ENCODE measurements at regions not wholly inside any gene's neighbourhood (a gene's known extent, or its start where the extent isn't known, plus 50 kb on each side); places are given as distances from the start of the nearest gene placed in this dataset.

GRCh38 chr1:67896826-67897225, 63.6 kb upstream of the GNG12 start:
- TF ChIP-seq IKZF1 (conservative IDR thresholded peaks at IDR 0.05): no peak
- TF ChIP-seq CBX5 (IDR thresholded peaks at IDR 0.05; ENCODE audit: low read depth): no peak
- no peak for TF ChIP-seq E2F8 (IDR thresholded peaks at IDR 0.05; ENCODE audit: low read depth, partially characterized antibody)
- TF ChIP-seq PML (IDR thresholded peaks at IDR 0.05; ENCODE audit: low read length): no peak
- no peak for TF ChIP-seq ZBTB33 (IDR thresholded peaks at IDR 0.05)
- TF ChIP-seq SUZ12 (IDR thresholded peaks at IDR 0.05; ENCODE audit: unreplicated experiment): no peak
- no peak for TF ChIP-seq CEBPB (IDR thresholded peaks at IDR 0.05; ENCODE audit: borderline replicate concordance in 1 of 2, low read depth in 2 of 2, low read length in 2 of 2)
- no peak for TF ChIP-seq NBN (IDR thresholded peaks at IDR 0.05)
- no peak for TF ChIP-seq MYB (IDR thresholded peaks at IDR 0.05; ENCODE audit: borderline replicate concordance, low read depth, low read length)
- no peak for TF ChIP-seq NR2F1 (conservative IDR thresholded peaks at IDR 0.05)
- TF ChIP-seq EP300 (IDR thresholded peaks at IDR 0.05; ENCODE audit: borderline replicate concordance in 1 of 2, control insufficient read depth in 1 of 2, low read depth in 2 of 2, low read length in 2 of 2): no peak
- TF ChIP-seq FOXK2 (IDR thresholded peaks at IDR 0.05): no peak
- no peak for TF ChIP-seq ELK1 (IDR thresholded peaks at IDR 0.05; ENCODE audit: low read depth, low read length)
- TF ChIP-seq BCLAF1 (IDR thresholded peaks at IDR 0.05): no peak
- TF ChIP-seq BACH1 (IDR thresholded peaks at IDR 0.05; ENCODE audit: borderline replicate concordance): no peak
- TF ChIP-seq USF1 (IDR thresholded peaks at IDR 0.05; ENCODE audit: borderline replicate concordance, extremely low read length, insufficient read depth, low read depth, low read length): no peak
- no peak for FAIRE-seq
- H3K79me2 ChIP-seq (ENCODE audit: control insufficient read depth, insufficient read depth, low read length): no peaks in the 10 kb centered on the region

More at GRCh38 chr1:67896826-67897225, 63.6 kb upstream of the GNG12 start:
- Histone ChIP-seq H3K4me3 (no peak overlapping the region), H3K27me3 (replicated peaks in 1 of 2; ENCODE audit: control insufficient read depth in 2 of 2, insufficient read depth in 2 of 2, low read length in 1 of 2) (no peaks in the 10 kb centered on the region), H3K9ac (ENCODE audit: control insufficient read depth, insufficient read depth, low read length) (no peak overlapping the region), H3K4me2 (ENCODE audit: control insufficient read depth, insufficient read depth) (no peak overlapping the region), H4K20me1 (ENCODE audit: control insufficient read depth, insufficient read depth) (no peaks in the 10 kb centered on the region), H3K27ac (ENCODE audit: control insufficient read depth, insufficient read depth) (no peak overlapping the region), H3K36me3 (ENCODE audit: control insufficient read depth in 2 of 2, insufficient read depth in 2 of 2, low read length in 1 of 2) (no peaks in the 10 kb centered on the region), H2AFZ (ENCODE audit: control insufficient read depth, low read depth, low read length) (no peak overlapping the region), H3K9me3 (replicated peaks; ENCODE audit: control insufficient read depth, insufficient read depth, low read length) (no peaks in the 10 kb centered on the region), H3K4me1 (ENCODE audit: control insufficient read depth, insufficient read depth, low read length) (no peaks in the 10 kb centered on the region)
- no TSS peak for BruUV-seq (replicated peaks)
- POLR2A ChIA-PET: no interaction called here
- SMC1A ChIA-PET (ENCODE audit: uncharacterized antibody, unreplicated experiment): interaction anchor here (1.1 kb wide), 1 partner anchor 130 kb away, joined by 4 read pairs; no protein-coding TSS in a partner anchor
- intact Hi-C loops (cut with micrococcal nuclease; ENCODE audit: unreplicated experiment) (no loop called here), in situ Hi-C loops (cut with MboI) (no loop called here)
- CTCF ChIA-PET: no interaction called here
- ATAC-seq: no peak
- no peak for DNase-seq (ENCODE audit: low read depth, low spot score)
- 19% methylated on average over 6 of the region's 6 CpGs for WGBS (ENCODE audit: insufficient coverage, insufficient replicate concordance, low lambda C conversion rate, missing lambda C conversion rate)
- RAD21 ChIA-PET (ENCODE audit: unreplicated experiment): no interaction called here
